ENCODE measurements at regions not wholly inside any gene's neighbourhood (a gene's known extent, or its start where the extent isn't known, plus 50 kb on each side); places are given as distances from the start of the nearest gene placed in this dataset.

DNA sequence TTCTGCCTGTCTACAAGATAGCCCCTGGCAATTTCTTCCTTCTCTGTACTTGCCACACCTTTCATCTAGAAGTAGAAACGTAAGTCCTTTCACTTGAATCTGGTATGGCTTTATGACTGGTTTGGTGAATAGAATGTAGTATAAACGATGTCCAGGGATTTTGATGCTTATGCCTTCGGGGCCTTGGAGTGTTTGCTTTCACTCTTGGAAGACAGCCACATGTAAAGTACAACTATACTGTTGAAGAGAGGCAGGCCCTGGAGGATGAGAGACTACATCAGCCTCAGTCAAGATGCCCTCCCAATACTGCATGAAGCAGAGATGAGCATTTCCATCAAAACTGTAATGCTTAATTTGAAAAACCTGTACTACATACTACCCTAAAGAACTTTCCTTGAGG is 553.8 kb upstream of the C9orf72 start:
- Histone ChIP-seq H3K79me2 (ENCODE audit: insufficient read depth, low read length) (no peaks in the 10 kb centered on the region), H4K8ac (replicated peaks; ENCODE audit: insufficient read length, low read depth, low read length) (no peak overlapping the region), H3K23ac (ENCODE audit: insufficient read length, low read depth, low read length) (no peak overlapping the region), H3K27ac (ENCODE audit: insufficient read length, low read depth, low read length) (no peak overlapping the region), H2AFZ (ENCODE audit: low read length) (no peak overlapping the region), H3K56ac (ENCODE audit: insufficient read length, low read depth, low read length) (no peak overlapping the region), H2AK5ac (ENCODE audit: insufficient read length, low read length) (no peak overlapping the region), H4K20me1 (ENCODE audit: control insufficient read depth, insufficient read depth, insufficient read length) (no peaks in the 10 kb centered on the region), H4K5ac (ENCODE audit: insufficient read length, low read depth, low read length) (no peak overlapping the region), H3K4me1 (ENCODE audit: insufficient read depth, low read length) (no peaks in the 10 kb centered on the region), H3K4ac (ENCODE audit: low read depth, low read length) (no peak overlapping the region), H3K27me3 (ENCODE audit: insufficient read depth, low read length) (no peaks in the 10 kb centered on the region), H3T11ph (ENCODE audit: low read length) (no peak overlapping the region), H2BK12ac (ENCODE audit: insufficient read length, low read depth, low read length) (no peak overlapping the region), H2BK5ac (ENCODE audit: insufficient read length, low read length) (no peak overlapping the region), H3K14ac (ENCODE audit: insufficient read depth, low read length) (no peak overlapping the region), H3K18ac (ENCODE audit: insufficient read length, low read depth, low read length) (no peak overlapping the region), H2BK120ac (ENCODE audit: low read depth, low read length, poor library complexity, severe bottlenecking) (no peak overlapping the region), H3K9ac (ENCODE audit: extremely low read depth, insufficient read length, low read length) (no peak overlapping the region), H3K79me1 (ENCODE audit: insufficient read depth, low read depth, low read length, poor library complexity, severe bottlenecking) (no peaks in the 10 kb centered on the region), H2BK15ac (ENCODE audit: low read depth, low read length) (no peak overlapping the region), H3K4me2 (ENCODE audit: insufficient read depth, insufficient read length, low read length) (no peak overlapping the region), H2BK20ac (ENCODE audit: low read depth, low read length, poor library complexity, severe bottlenecking) (no peak overlapping the region), H3K23me2 (ENCODE audit: insufficient read length, low read depth, low read length, poor library complexity, severe bottlenecking) (no peaks in the 10 kb centered on the region), H3K9me3 (ENCODE audit: control insufficient read depth, low read depth, low read length) (no peaks in the 10 kb centered on the region), H4K91ac (ENCODE audit: insufficient read length, low read depth, low read length) (no peak overlapping the region)
- H3K4me3 Mint-ChIP-seq = no peak overlapping the region
- no peaks in the 10 kb centered on the region for H3K36me3 Mint-ChIP-seq (ENCODE audit: insufficient read depth in 1 of 3, low read depth in 3 of 3)
- H3K4me1 Mint-ChIP-seq = no peaks in the 10 kb centered on the region
- H3K27ac Mint-ChIP-seq = no peak overlapping the region
- H3K9me3 Mint-ChIP-seq = no peaks in the 10 kb centered on the region
- no peak for DNase-seq
- WGBS (ENCODE audit: extremely low coverage, insufficient read length, low lambda C conversion rate) = no CpG with 5 or more reads among the region's 3 CpGs
- TF ChIP-seq, protein P1, sequence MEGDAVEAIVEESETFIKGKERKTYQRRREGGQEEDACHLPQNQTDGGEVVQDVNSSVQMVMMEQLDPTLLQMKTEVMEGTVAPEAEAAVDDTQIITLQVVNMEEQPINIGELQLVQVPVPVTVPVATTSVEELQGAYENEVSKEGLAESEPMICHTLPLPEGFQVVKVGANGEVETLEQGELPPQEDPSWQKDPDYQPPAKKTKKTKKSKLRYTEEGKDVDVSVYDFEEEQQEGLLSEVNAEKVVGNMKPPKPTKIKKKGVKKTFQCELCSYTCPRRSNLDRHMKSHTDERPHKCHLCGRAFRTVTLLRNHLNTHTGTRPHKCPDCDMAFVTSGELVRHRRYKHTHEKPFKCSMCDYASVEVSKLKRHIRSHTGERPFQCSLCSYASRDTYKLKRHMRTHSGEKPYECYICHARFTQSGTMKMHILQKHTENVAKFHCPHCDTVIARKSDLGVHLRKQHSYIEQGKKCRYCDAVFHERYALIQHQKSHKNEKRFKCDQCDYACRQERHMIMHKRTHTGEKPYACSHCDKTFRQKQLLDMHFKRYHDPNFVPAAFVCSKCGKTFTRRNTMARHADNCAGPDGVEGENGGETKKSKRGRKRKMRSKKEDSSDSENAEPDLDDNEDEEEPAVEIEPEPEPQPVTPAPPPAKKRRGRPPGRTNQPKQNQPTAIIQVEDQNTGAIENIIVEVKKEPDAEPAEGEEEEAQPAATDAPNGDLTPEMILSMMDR (conservative IDR thresholded peaks at IDR 0.05) = no peak
- no peaks in the 10 kb centered on the region; the same call in none of the 2 replicates for H3K27me3 Mint-ChIP-seq (ENCODE audit: low read depth)

All from H9 (cell line).